ENCODE measurements at regions not wholly inside any gene's neighbourhood (a gene's known extent, or its start where the extent isn't known, plus 50 kb on each side); places are given as distances from the start of the nearest gene placed in this dataset.

- no peak for TF ChIP-seq CREM (IDR thresholded peaks at IDR 0.05; ENCODE audit: low read depth)
- no peak for TF ChIP-seq CEBPB (IDR thresholded peaks at IDR 0.05; ENCODE audit: borderline replicate concordance in 1 of 2, low read depth in 2 of 2, low read length in 2 of 2)
- TF ChIP-seq CTCF (IDR thresholded peaks at IDR 0.05 in 2 of 3, conservative IDR thresholded peaks at IDR 0.05 in 1 of 3; ENCODE audit: control insufficient read depth in 2 of 3, extremely low read depth in 1 of 3, insufficient read depth in 1 of 3, low read depth in 3 of 3, low read length in 3 of 3), result no peak
- TF ChIP-seq BCL3 (IDR thresholded peaks at IDR 0.05; ENCODE audit: borderline replicate concordance, insufficient read depth, low read depth, low read length, poor library complexity, severe bottlenecking), result no peak
- TF ChIP-seq MYC (IDR thresholded peaks at IDR 0.05; ENCODE audit: insufficient read depth, insufficient read length, insufficient replicate concordance, low read length, severe bottlenecking), result no peak
- TF ChIP-seq GABPA (IDR thresholded peaks at IDR 0.05; ENCODE audit: low read depth), result no peak
- no peak for TF ChIP-seq CREB1 (IDR thresholded peaks at IDR 0.05; ENCODE audit: low read depth)
- no peak for TF ChIP-seq ZBTB11 (CRISPR knock-in tag; IDR thresholded peaks at IDR 0.05)
- TF ChIP-seq GATAD2B (conservative IDR thresholded peaks at IDR 0.05; ENCODE audit: low read depth), result no peak
These were observed 454.4 kb downstream of the GATA3 start for GRCh38 chr10:8508882-8509281.
